Activated T-cell treated with anti-CD3 and anti-CD28 coated beads for 1 hour (primary cell): ENCODE measurements at regions not wholly inside any gene's neighbourhood (a gene's known extent, or its start where the extent isn't known, plus 50 kb on each side); places are given as distances from the start of the nearest gene placed in this dataset.
"Not testable (repeated sequence)": the region's sequence is repeated elsewhere in the genome, so short reads cannot be mapped to it uniquely, and the experiment has no call there.

Source experiments
- DNase-seq: peaks from one replicate; pipeline ENCODE4 v3.0.0-alpha.2; 2020; ENCODE audit warnings: low read depth

DNA sequence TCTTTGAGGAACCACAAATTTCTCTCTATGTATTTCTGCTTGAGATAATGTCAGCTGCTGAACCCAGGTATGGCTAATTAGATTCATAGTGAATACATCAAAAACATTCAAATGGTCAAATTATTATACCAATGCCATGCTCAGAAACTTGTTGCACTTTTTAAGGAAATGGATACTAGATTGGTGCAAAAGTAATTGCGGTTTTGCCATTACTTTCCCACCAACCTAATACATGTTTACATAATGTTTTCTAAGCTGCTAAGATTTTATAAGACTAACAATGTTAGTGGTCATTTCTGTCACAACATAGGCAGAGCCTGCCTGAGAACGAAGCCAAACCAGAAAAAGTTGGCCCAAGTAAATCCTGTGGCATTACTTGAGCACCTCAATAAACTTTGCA is 568.2 kb upstream of the LRATD1 start:
- DNase-seq = no peak

DNA sequence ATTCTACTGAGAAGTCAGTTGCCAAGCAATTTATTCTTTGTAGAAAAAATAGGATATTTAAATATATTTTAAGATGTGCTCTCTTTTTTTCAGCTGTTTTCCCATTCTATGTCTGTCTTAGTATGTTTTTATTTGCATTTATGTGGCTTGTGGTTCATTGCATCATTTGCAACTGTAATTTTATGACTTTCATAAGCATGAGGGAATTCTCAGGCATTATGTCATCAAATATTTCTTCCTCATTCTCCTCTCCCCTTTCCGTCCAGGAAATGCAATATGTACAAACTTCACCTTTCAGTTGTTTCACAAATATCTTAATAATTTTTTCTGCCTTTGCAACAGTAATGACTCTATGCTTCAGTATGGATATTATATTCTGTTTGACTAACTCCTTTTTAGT is 560.2 kb upstream of the LRATD1 start:
- DNase-seq = no peak

DNA sequence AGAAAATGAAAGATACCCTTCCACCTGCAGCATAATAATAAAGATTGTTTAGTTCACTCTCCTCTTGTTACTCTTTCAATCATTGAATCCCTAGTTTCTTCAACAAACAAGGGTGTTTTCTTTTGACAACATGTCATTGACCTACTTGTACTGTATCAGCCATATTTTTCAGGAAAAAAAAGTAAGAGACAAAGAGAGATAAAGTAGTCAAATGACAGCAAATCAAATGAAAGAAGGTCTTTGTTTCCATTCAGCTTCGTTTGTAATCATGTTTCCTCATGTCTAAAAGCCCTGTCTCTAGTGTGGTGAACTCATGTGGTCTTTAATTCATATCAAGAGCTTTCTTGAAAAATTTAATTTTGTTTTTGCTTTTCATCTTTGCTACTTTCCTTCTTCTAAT is 557.8 kb upstream of the LRATD1 start:
- DNase-seq = no peak

- DNase-seq = no peak
Observed at GRCh38 chr2:14079576-14079975, 552.9 kb upstream of the LRATD1 start.

- DNase-seq = no peak
Observed at GRCh38 chr2:14081521-14081920, 551.0 kb upstream of the LRATD1 start.

DNA sequence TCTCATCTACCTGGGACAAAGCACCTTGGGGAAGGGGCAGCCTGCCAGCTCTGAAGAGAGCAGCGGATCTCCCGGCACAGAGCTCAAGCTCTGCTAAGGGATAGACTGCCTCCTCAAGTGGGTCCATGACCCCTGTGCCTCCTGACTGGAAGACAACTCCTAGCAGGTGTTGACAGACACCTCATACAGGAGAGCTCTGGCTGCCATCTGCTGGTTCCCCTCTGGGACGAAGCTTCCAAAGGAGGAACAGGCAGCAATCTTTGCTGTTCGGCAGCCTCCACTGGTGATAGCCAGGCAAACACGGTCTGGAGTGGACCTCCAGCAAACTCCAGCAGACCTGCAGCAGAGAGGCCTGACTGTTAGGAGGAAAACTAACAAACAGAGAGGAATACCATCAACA is 549.9 kb upstream of the LRATD1 start:
- DNase-seq = no peak

DNA sequence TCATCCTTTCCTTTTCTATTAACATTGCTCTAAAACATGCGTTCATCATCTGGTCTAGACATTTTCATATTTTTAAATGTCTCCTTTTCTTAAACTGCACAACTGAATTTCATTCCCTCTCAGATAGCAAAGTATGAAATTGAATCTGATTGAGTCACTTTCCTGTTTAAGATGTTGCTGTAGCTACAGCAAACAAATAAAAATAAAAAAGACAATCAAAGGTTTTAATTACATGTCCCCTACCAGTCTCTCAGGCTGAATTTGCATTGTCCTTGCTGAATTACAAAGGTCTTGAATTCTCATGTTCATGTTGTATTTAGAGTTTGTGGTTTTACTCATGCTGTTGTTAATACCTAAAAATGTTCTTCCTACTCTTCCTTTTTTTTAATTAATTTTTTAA is 537.9 kb upstream of the LRATD1 start:
- no peak for DNase-seq

- not testable (repeated sequence) for DNase-seq
Observed at GRCh38 chr2:14099101-14099500, 533.4 kb upstream of the LRATD1 start.

DNA sequence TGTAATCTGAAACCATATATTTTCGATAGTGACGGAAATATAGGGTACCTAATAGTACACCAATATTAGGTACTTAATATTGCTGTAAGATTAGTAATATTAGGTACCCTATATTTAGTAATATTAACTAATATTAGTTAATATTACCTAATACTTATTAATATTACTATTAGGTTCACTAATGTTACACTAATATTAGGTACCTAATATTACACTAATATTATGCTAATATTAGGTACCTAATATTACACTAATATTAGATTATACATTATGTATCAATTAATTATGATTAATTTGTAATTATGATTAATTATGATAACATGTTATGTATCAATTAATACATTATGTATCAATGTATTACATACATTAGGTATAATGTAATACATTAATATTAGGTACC is 518.2 kb upstream of the LRATD1 start:
- no peak for DNase-seq

DNA sequence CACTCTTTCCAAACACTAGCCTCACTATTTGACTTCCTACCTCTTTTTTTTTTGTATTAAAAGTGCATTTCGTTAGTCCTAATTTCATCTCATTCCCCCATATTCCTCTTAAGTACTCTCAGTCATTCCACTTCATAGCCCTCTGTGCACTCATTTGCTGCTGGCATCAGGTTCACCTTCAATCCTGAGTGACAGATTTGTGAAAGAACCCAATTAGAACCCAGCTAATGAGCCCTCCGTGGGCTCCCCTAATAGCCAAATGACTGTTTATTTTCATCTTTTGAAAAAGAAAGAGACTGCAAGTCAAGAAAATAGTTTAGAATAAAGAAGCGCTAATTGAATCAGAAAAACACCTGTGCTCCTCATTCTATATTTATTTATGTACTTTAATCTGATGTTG is 512.1 kb upstream of the LRATD1 start:
- no peak for DNase-seq

GRCh38 chr2:14123436-14124103 is 508.9 kb upstream of the LRATD1 start:
- DNase-seq = no peak

- DNase-seq = no peak
Observed at GRCh38 chr2:14125624-14126293, 506.8 kb upstream of the LRATD1 start.

DNA sequence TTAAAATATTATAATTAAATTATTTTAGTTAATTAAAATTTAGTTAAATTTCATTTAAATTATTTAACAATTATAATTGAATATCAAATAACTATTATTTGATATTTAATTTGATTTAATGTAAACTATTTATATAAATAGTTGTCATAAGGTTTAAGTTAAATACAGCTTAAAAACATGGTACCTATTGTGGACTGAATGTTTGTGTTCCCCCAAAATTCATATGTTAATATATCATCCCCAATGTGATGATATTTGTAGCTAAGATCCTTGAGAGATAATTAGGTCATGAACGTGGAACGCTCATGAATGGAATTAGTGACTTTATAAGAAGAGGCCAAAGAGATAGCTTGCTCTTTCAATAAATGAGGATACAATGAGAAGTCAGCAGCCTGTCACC is 505.7 kb upstream of the LRATD1 start:
- DNase-seq = no peak

- no peak for DNase-seq
Observed at GRCh38 chr2:14127765-14128164, 504.8 kb upstream of the LRATD1 start.

GRCh38 chr2:14132386-14132785 is 500.1 kb upstream of the LRATD1 start:
- no peak for DNase-seq

GRCh38 chr2:14134771-14135170 is 497.7 kb upstream of the LRATD1 start:
- no peak for DNase-seq

- DNase-seq = no peak
Observed at GRCh38 chr2:14136030-14136429, 496.5 kb upstream of the LRATD1 start.

DNA sequence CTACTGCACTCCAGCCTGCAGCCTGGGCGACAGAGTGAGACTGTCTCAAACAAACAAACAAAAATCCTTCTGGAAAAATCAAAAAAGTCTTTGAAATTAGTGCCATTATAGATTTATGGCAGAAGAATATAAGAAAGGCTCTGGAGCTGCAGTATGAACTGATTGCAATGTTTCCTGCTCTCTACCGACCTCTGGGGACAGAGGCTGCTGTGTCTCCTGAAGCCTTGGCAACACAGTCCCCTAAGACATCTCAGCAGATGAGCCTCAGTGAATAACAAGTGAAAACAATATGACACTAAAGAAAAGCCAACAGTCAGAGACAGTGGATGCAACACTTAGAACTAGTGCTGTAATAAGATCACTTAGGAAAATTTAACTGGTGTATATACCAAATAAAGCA is 494.9 kb upstream of the LRATD1 start:
- DNase-seq = no peak

GRCh38 chr2:14140009-14140550 is 492.4 kb upstream of the LRATD1 start:
- no peak for DNase-seq

GRCh38 chr2:14143435-14143834 is 489.1 kb upstream of the LRATD1 start:
- no peak for DNase-seq

DNA sequence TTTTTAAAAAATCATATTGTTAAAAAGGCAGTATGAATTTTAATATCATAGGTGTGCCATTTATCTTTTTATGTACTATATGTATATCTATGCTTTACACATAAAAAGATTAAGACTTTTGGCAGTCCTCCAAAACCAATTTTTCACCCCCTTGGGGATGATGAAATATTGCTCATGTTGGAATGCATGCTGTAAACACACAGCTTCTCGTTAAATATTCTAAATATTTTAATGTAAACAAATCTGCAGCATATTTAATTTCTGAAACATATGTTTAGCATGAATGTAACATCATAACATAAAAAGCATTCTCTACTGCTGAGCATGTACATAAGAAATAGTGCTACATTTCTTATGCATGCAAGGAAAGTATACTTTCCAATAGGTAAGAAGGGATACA is 484.3 kb upstream of the LRATD1 start:
- DNase-seq = no peak

GRCh38 chr2:14157816-14158215 is 474.7 kb upstream of the LRATD1 start:
- DNase-seq = no peak

- DNase-seq = no peak
Observed at GRCh38 chr2:14180333-14180732, 452.2 kb upstream of the LRATD1 start.
